Fibroblast of lung (primary cell): ENCODE measurements at regions not wholly inside any gene's neighbourhood (a gene's known extent, or its start where the extent isn't known, plus 50 kb on each side); places are given as distances from the start of the nearest gene placed in this dataset.

Source experiments
- CTCF ChIP-seq, 2 donors: IDR thresholded peaks in 1 of 2; conservative IDR thresholded peaks in 1 of 2; 1 replicate in 1 of 2; 2 replicates in 1 of 2; pipeline ENCODE4 v1.5.1; 2011 to 2012; ENCODE audit warnings: low read length in 2 of 2, control low read depth in 1 of 2, inconsistent platforms in 1 of 2, low read depth in 1 of 2, mild to moderate bottlenecking in 1 of 2
- EZH2 ChIP-seq: IDR thresholded peaks from 2 replicates; pipeline ENCODE4 v1.5.1; 2012; ENCODE audit warnings: low read length, control low read depth, mild to moderate bottlenecking; ENCODE audit errors: missing control alignments

GRCh38 chr6:79763301-79763700, 132.2 kb downstream of the SH3BGRL2 start:
- TF ChIP-seq CTCF (conservative IDR thresholded peaks at IDR 0.05 in 1 of 2, IDR thresholded peaks at IDR 0.05 in 1 of 2; ENCODE audit: low read depth in 1 of 2, low read length in 2 of 2), result no peak
- no peak for TF ChIP-seq EZH2
